ENCODE measurements at regions not wholly inside any gene's neighbourhood (a gene's known extent, or its start where the extent isn't known, plus 50 kb on each side); places are given as distances from the start of the nearest gene placed in this dataset.

DNA sequence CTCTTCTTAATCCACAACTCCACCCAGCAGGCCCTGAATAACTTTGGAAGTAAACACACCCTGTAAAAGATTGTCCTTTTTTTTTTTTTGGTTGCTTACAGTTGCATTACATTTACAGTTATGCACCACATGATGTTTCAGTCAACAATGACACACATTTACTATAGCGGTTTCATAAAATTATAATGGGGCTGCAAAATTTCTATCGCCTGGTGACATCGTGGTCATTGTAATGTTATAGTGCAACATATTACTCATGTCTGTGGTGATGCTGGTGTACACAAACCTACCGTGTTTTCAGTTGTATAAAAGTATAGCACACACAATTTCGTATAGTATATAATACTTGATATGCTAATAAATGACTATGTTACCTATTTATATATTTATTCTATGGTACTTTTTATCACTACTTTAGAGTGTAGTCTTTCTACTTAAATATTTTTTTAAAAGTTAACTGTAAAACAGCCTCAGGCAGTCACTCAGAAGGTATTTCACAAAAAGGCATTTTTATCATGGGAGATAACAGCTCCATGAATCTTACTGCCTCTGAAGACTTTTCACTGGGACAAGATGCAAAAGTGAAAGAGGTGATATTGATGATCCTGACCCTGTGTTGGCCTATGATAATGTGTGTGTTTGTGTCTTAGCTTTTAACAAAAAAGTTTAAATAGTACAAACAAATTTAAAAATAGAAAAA lies 695.4 kb upstream of the CDH18 start:
- no peak for DNase-seq
- Histone ChIP-seq H3K4me2 (ENCODE audit: unreplicated experiment) (no peak overlapping the region), H3K9me3 (ENCODE audit: low read depth) (no peaks in the 10 kb centered on the region), H3K27me3 (replicated peaks; ENCODE audit: insufficient read depth) (no peaks in the 10 kb centered on the region), H2AFZ (no peak overlapping the region; the same call in 1 of the 2 replicates), H3K79me2 (ENCODE audit: insufficient read depth) (no peaks in the 10 kb centered on the region), H3K9me2 (ENCODE audit: insufficient read depth) (no peaks in the 10 kb centered on the region), H4K20me1 (ENCODE audit: insufficient read depth) (no peaks in the 10 kb centered on the region), H3K9ac (no peak overlapping the region), H3K36me3 (ENCODE audit: low read depth) (no peaks in the 10 kb centered on the region), H3F3A (ENCODE audit: insufficient read depth) (no peaks in the 10 kb centered on the region), H3K4me3 (no peak overlapping the region), H3K4me1 (ENCODE audit: insufficient read depth) (0 out of 2 replicates have a peak, but pooled peaks cover 4% of the 10 kb centered on the region), H3K27ac (no peak overlapping the region)
- in situ Hi-C loops (cut with MboI): no loop called here
- WGBS, 2 experiments (ENCODE audit: low coverage in 1 of 2, low lambda C conversion rate in 2 of 2, missing lambda C conversion rate in 2 of 2): 38 to 49% methylated on average over 5 of the region's 5 CpGs
- no peak for TF ChIP-seq EZH2phosphoT487 (IDR thresholded peaks at IDR 0.05; ENCODE audit: insufficient read depth, low read depth)
- no peak for TF ChIP-seq EZH2 (IDR thresholded peaks at IDR 0.05; ENCODE audit: insufficient read depth, poor library complexity, severe bottlenecking)

DNA sequence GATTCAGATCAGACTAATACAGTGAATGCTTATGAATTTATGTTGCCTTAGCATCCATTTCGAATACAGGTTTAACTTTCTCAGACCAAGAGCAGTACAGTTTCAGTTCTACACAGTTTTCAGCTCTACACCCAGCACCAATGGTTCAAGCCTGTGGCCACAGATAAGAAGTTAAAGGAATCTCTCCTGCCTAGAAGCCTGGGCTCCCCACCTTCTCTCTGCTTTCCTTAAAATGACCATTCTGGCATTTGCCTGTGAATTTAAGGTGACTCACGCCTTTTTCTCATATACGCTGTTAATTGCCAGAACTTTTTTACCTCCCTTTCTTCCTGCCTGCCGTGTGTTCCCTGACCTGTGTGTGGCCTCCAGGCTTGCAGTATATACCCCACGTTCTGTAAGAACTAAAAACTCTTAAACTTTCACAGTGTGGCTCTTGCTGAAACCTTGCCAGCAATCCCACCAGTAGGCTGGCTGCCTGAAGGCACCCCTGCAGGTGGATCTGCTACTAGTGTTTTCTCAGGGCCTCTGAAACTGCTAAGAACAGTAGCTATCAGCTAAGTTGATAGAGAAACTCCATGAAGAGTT lies 692.8 kb upstream of the CDH18 start:
- Histone ChIP-seq H3K79me2 (ENCODE audit: insufficient read depth) (no peaks in the 10 kb centered on the region), H3K9me2 (ENCODE audit: insufficient read depth) (no peaks in the 10 kb centered on the region), H3K4me3 (no peak overlapping the region), H3F3A (ENCODE audit: insufficient read depth) (no peaks in the 10 kb centered on the region), H3K9me3 (ENCODE audit: low read depth) (no peaks in the 10 kb centered on the region), H3K9ac (no peak overlapping the region), H3K36me3 (ENCODE audit: low read depth) (no peaks in the 10 kb centered on the region), H3K27ac (no peak overlapping the region), H4K20me1 (ENCODE audit: insufficient read depth) (no peaks in the 10 kb centered on the region), H3K4me1 (ENCODE audit: insufficient read depth) (0 out of 2 replicates have a peak, but pooled peaks cover 4% of the 10 kb centered on the region), H3K27me3 (replicated peaks; ENCODE audit: insufficient read depth) (no peaks in the 10 kb centered on the region), H2AFZ (no peak overlapping the region), H3K4me2 (ENCODE audit: unreplicated experiment) (no peak overlapping the region)
- 23 to 24% methylated on average over 5 of the region's 5 CpGs for WGBS, 2 experiments (ENCODE audit: low coverage in 1 of 2, low lambda C conversion rate in 2 of 2, missing lambda C conversion rate in 2 of 2)
- in situ Hi-C loops (cut with MboI): no loop called here
- DNase-seq: peak; percentile 10
- TF ChIP-seq EZH2phosphoT487 (IDR thresholded peaks at IDR 0.05; ENCODE audit: insufficient read depth, low read depth) (no peak), EZH2 (IDR thresholded peaks at IDR 0.05; ENCODE audit: insufficient read depth, poor library complexity, severe bottlenecking) (no peak)

GRCh38 chr5:20678814-20679298 lies 690.9 kb upstream of the CDH18 start:
- Histone ChIP-seq H3K9me2 (ENCODE audit: insufficient read depth) (no peaks in the 10 kb centered on the region), H3K4me3 (no peak overlapping the region), H3K9ac (no peak overlapping the region), H3K79me2 (ENCODE audit: insufficient read depth) (no peaks in the 10 kb centered on the region), H4K20me1 (ENCODE audit: insufficient read depth) (no peaks in the 10 kb centered on the region), H3K4me2 (ENCODE audit: unreplicated experiment) (peak overlapping the region; percentile 65), H3F3A (ENCODE audit: insufficient read depth) (no peaks in the 10 kb centered on the region), H3K4me1 (ENCODE audit: insufficient read depth) (0 out of 2 replicates have a peak, but pooled peaks cover 4% of the 10 kb centered on the region), H2AFZ (peak overlapping the region; percentile 36; the same call in 1 of the 2 replicates), H3K27ac (peak overlapping the region; percentile 60), H3K27me3 (replicated peaks; ENCODE audit: insufficient read depth) (no peaks in the 10 kb centered on the region), H3K36me3 (ENCODE audit: low read depth) (no peaks in the 10 kb centered on the region), H3K9me3 (ENCODE audit: low read depth) (no peaks in the 10 kb centered on the region)
- TF ChIP-seq EZH2 (IDR thresholded peaks at IDR 0.05; ENCODE audit: insufficient read depth, poor library complexity, severe bottlenecking): no peak
- in situ Hi-C loops (cut with MboI): no loop called here
- peak; percentile 90 for DNase-seq
- WGBS, 2 experiments (ENCODE audit: low coverage in 1 of 2, low lambda C conversion rate in 2 of 2, missing lambda C conversion rate in 2 of 2): 0% methylated on average over 1 of the region's 1 CpG

- Histone ChIP-seq H3K79me2 (ENCODE audit: insufficient read depth) (no peaks in the 10 kb centered on the region), H3K27ac (peak overlapping the region; percentile 60), H3K9me3 (ENCODE audit: low read depth) (no peaks in the 10 kb centered on the region), H3K27me3 (replicated peaks; ENCODE audit: insufficient read depth) (no peaks in the 10 kb centered on the region), H3F3A (ENCODE audit: insufficient read depth) (no peaks in the 10 kb centered on the region), H3K36me3 (ENCODE audit: low read depth) (no peaks in the 10 kb centered on the region), H3K9me2 (ENCODE audit: insufficient read depth) (no peaks in the 10 kb centered on the region), H3K4me1 (ENCODE audit: insufficient read depth) (0 out of 2 replicates have a peak, but pooled peaks cover 4% of the 10 kb centered on the region), H3K9ac (no peak overlapping the region), H4K20me1 (ENCODE audit: insufficient read depth) (no peaks in the 10 kb centered on the region), H3K4me3 (no peak overlapping the region), H2AFZ (peak overlapping the region; percentile 36; the same call in 1 of the 2 replicates), H3K4me2 (ENCODE audit: unreplicated experiment) (peak overlapping the region; percentile 65)
- DNase-seq: no peak
- TF ChIP-seq EZH2phosphoT487 (IDR thresholded peaks at IDR 0.05; ENCODE audit: insufficient read depth, low read depth) (no peak), EZH2 (IDR thresholded peaks at IDR 0.05; ENCODE audit: insufficient read depth, poor library complexity, severe bottlenecking) (no peak)
- in situ Hi-C loops (cut with MboI): no loop called here
Measured at GRCh38 chr5:20678386-20678785, 690.4 kb upstream of the CDH18 start.
